ENCODE measurements at regions not wholly inside any gene's neighbourhood (a gene's known extent, or its start where the extent isn't known, plus 50 kb on each side); places are given as distances from the start of the nearest gene placed in this dataset.

GRCh38 chr2:62576276-62576939, 70.4 kb upstream of the TMEM17 start:
- TF ChIP-seq CTCF (IDR thresholded peaks at IDR 0.05): no peak
- TF ChIP-seq POLR2AphosphoS5 (IDR thresholded peaks at IDR 0.05): no peak
- TF ChIP-seq POLR2A (IDR thresholded peaks at IDR 0.05): no peak
- TF ChIP-seq EP300 (IDR thresholded peaks at IDR 0.05): no peak
